GM19328 (cell line): ENCODE measurements at regions not wholly inside any gene's neighbourhood (a gene's known extent, or its start where the extent isn't known, plus 50 kb on each side); places are given as distances from the start of the nearest gene placed in this dataset.

Source experiments
- ATAC-seq: cut with Tn5 transposase; IDR thresholded peaks from one replicate; pipeline ENCODE4 v1.9.1; 2021; ENCODE audit warnings: mild to moderate bottlenecking, moderate library complexity; ENCODE audit not compliant: unreplicated experiment

DNA sequence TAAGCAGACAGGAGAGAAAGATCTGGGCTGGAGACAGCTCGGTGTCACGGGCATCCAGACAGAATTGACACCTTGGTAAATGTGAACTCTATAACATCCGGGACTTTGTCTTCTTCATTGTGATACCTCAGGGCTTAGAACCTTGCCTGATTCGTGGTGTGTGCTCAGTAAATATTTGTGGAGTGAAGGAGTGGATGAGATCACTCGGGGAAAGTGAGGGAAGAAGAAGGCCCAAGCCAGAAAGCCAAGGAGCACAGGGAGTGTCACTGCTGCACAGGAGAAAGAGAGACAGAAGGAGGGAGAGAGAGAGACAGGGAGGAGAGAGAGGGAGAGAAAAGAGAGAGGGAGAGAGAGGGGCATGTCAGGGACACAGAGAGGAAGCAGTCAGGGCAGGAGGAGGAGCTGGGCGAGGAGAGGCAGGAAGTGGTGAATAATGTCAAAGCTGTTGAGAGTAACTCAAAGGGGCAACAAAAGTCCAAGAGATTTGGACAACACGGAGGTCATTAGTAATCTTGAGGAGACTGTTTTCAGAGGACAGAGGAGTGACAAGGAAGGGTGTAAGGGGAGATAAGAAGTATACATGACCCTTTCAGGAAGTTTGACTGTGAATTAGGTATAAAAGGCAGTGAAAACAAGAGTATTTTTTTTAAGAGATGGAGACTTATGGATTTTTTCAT, 141.6 kb upstream of the MAX start:
- no peak for ATAC-seq

DNA sequence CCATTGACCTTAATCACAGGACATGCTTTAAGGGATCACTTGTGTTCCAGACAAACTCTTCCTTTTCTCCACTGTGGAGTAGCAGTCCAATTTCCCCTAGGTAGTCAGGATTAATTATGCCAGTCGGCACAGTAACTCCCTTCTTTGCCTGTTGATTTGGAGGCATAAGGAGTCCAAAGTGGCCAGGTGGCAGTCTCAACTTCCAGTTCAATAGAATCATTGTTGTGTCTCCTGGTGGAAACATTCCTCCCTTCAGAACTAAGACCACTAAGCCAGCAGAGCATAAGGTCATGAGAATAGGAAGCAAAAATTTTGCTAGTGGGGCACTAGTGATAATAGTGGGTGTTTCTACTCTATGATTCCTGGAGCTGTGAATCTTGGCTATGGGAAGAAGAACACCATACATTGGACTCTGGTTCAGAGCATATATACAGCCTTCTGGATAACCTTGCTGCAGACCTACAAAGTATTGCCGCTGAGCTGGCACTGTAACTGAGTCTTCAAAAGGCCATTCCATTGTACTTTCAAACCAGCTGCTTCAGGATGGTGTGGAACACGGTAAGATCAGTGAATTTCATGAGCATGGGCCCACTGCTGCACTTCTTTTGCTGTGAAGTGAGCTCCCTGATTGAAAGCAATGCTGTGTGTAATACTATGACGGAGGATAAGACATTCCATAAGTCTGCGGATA, 147.3 kb upstream of the MAX start:
- no peak for ATAC-seq

DNA sequence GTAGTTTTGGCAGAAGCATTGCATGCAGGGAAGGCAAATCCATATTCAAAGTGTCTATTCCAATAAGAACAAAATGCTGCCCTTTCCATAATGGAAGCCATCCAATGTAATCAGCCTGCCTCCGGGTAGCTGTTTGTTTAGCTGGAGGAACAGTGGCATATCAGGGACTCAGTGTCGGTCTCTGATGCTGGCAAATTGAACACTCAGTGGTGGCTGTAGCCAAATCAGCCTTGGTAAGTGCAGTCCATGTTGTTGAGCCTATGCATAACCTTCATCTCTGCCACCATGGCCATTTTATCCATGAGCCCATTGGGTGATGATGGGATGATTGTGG, 147.8 kb upstream of the MAX start:
- no peak for ATAC-seq

DNA sequence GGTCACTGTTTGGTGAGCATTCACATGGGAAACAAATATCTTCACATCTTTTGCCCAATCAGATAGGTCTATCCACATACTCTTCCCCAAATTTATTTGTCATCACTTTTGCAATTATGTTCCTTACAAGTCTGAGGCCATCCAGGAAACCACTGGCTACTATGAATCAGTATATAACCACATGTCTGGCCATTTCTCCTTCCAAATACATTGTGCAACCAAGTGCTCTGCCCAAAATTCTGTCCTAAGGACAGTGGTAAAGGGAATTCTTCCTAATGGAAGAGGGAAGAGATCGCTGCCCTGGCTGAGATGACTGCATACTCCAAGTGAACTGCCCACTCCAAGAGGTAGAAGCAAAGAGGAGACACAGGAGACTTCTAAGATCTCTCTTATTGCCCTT, 148.9 kb upstream of the MAX start:
- no peak for ATAC-seq

DNA sequence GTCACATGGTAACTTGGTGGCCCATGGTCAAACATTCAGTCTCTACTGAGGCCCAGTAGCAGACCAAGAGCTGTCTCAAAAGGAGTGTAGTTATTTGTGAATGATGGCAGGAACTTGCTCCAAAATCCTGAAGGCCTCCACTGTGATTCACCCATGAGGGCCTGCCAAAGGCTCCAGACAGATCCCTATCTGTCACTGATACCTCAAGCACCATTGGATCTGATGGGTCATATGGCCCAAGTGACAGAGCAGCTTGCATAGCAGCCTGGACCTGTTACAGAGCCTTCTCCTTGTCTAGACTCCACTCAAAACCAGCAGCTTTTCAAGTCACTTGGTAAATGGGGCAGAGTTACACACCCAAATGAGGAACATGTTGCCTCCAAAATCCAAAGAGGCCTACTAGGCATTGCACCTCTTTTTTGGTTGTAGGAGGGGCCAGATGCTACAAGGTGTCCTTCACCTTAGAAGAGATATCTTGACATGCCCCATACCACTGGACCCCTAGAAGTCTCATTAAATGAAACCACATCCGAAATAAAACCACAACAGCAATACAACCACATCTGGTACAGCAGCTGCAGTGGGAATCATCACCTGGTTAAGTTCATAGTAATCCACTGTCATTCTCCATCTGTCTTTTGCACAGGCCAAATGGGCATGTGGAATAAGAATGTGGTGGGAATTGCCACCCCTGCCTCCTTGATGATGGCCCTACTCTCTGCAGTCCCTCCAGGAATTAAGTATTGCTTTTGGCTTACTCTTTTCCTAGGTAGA, 150.4 kb upstream of the MAX start:
- no peak for ATAC-seq

DNA sequence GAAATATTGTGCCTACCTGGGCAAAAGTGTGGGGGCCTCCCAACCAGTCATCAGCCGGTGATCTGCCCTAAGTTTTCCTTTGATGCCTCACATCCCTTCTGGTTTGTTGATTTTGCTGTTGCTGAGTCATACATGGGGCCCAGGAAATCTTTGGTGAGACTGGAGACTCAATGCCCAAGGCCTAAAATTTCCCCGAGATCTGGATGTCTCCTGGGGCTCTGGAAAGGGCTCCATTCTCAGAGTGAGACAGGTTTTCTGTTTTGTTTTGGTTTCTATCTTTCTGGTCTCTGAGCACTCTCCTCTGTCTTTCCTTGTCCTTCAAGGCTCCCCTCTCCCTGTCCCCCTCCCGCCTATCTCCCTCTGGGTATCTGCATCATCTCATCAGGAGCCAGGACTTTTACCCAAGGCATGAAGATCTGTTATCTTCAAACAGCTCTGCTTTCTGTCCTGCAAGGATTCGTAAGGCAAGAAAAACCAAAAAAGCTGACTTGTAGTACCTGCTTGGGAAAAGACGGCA, 152.8 kb upstream of the MAX start:
- no peak for ATAC-seq

DNA sequence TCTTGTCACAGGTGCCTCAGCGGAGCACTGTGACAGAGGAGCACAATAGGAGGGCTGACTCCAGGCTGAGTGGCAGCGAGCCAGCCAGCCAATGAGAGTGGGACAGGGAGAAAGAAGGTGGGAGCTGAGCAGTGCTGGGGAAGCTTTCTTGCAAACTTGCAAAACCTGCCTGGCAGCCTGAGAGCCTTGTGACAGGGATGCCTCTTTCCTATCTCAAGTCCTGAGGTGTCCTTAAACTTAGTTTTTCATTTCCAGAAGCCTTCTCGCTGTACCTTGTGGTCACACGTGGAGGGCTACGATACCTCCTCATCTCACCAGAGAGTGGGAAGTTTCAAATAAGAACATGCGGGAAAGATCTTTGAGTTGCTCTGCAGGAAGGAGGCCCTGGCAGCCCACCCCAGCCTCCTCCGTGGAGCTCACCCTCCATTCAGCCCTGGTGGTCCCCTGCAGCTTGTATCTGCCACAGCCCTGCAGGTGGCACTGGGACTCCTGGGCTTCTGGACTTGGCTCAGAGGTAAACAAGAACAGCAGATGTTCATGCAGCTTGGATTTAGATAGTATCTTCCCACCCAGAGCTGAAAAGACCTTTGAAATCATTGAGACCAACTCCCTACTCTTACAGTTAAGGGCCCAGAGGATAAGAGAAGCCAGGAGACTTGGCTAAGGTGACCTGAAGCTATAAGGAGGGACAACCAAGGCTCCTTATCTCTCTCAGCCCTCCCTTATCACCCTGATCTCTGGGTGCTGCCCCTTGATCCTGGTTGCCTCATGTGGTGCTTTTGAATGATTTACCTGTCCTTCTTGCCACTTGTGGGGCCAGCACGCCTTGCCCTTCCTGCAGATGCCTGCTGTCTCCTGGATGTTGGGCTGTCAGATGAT, 153.5 kb upstream of the MAX start:
- ATAC-seq: no peak

DNA sequence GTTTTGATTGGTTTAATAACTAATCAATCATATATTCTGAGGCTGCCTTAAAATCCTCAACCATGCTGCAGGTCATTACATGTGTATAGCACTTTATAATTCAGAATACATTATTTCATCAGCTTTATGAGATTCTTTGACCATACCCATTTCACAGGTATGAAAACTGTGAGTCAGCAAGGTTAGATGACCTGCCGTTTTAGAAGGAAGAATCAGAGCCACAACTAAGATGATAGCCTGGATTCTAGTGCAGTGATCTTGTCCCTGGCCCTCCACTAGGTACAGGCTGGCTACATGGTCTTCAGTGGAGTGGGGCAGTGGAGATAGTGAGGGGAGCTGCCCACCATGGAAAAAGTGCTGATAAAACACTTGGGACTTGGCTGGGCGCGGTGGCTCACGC, 154.4 kb upstream of the MAX start:
- no peak for ATAC-seq

DNA sequence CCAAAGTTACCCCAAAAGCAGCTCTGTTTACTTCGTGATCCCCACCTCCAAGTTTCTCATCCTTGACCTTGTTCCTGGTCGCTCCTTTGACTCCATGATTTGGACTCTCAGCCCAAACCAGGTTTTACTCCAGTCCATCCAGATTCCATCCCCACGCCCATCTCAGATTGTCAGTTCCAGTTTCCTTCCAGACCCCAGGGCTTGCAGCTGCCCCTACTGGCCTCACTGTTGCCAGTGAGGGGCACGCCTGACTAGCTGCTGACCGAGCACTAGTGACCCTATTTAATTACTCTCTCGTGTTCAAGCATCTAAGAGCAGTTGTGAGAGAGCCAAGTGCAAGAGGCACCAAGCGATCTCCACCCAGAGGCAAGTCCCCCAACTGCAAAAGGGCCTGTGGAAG, 155.1 kb upstream of the FUT8 start:
- ATAC-seq: no peak

DNA sequence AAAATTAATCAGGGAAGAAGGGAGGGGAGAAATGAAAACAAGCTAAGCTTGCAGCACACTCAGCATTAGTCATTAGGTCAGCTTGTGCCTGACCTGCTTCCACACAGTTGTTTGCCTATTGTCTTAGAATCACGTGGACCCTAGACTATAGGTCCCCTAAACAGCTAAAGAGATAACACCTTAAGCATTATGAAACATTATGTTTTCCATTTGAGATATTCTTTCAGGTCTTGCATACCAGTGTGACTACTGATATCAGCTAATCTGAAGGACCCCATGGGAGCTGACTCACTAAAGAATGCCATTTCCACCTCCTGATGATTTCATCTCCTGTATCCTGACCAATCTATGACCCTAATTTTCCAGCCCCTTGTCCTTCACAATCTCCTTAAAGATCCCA, 154.1 kb upstream of the FUT8 start:
- no peak for ATAC-seq

DNA sequence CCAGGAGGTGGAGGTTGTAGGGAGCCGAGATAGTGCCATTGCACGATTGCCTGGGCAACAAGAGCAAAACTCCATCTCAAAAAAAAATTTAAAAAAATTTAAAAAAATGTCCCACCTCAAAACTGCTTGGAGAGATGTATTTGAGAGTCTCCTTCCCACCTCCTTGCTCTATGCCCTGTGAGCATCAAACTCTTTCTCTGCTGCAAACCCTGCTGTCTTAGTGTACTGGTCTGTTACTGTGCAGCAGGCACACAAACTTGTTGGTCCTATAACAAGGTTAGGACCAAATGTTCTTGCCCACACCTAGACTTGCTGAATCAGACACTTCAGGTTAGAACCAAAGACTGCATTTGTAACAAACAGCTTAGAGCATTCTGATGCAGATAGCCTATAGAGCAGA, 153.5 kb upstream of the FUT8 start:
- no peak for ATAC-seq

DNA sequence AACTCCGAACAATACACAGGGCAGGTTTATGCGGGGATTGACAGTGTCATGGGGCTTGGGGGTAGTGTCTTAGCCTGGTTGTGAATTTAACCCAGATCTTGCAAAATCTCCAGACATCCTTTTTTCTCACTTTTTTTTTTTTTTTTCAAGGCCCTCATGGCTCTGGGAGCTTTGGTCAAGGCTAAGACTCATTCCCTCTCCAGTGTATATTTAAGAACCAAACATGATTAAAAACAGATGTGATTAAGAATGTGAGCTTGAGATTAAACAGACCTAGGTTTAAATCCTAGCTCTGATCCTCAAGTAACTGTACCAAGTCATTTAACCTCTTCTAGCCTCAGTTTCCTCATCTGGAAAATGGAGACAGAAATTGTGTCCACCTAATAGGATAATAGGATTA, 151.7 kb upstream of the FUT8 start:
- no peak for ATAC-seq

DNA sequence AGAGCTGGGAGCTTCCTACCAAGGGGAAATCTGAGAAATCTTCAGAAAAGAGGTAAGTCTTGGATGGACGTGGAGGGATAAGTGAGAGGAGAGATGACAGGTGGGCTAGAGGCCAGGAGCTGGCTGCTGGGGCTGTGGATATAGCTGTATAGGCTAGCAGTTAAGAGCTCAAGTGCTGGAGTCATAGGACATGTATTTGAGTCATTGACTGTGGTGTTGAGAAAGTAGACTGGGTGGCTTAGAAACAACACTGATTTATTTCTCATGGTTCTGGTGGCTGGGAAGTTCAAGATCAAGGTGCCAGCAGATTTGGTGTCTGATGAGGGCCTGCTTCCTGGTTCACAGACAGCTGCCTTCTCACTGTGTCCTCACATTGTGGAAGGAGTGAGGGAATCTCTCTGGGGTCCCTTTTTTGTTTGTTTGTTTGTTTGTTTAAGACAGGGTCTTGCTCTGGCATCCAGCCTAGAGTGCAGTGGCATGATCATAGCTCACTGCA, 151.1 kb upstream of the FUT8 start:
- ATAC-seq: no peak

DNA sequence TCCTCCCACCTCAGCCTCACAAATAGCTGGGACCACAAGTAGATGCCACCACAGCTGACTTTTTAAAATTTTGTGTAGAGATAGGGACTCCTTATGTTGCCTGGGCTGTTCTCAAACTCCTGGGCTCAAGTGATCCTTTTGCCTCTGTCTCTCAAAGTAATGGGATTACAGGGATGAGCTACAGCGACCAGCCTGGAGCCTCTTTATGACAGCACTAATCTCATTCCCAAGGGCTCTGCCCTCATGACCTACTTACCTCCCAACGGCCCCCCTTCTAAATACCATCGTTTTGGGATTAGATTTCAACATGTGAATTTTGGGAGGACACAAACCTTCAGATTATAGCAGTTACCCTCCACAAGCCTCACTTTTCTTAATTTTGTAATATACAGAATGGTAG, 150.6 kb upstream of the FUT8 start:
- no peak for ATAC-seq

DNA sequence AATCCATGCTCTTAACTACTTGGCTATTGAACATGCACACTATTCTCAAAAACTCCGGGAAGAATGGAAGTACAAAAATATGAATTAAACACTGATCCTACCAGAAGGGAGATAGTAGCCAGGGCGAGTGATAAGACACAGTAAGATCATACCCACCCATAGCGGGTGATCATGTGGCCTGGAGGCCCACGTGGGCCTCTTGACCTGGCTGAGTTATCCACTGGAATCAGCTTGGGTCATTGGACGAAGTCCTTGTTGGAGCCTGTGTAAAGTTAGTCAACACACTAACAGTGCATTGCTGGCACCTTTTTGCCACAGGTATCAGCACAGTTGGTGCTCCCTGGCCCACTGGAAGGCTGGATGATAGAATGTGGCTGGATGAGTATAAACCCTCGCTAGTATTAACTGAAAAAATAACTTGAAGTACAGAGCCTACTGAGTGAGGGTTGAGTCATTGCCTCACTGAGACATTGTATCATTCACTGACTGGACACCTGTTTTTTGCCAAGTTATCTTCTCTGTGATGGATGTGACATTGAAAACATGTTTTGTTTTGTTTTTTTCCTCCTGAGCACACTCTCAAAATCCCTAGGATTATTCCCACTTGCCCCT, 149.2 kb upstream of the FUT8 start:
- no peak for ATAC-seq

DNA sequence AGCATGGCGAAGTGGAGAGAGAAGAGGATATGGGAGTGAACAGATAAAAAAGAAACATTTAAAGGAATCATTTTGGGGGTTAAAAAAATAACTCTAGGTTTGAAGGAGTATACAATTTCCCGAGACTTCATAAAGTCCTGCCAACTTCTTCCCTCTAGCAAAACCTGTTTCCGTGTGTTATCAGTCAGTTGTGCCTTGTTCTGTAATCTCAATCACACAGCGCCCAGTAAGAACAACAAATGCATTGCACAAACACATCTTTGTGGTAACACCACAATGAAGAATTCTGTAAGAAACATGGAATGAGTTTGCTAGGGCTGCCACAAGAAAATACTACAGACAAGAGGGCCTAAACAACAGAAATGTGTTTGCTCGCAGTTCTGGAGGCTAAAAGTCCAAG, 144.7 kb upstream of the FUT8 start:
- no peak for ATAC-seq

DNA sequence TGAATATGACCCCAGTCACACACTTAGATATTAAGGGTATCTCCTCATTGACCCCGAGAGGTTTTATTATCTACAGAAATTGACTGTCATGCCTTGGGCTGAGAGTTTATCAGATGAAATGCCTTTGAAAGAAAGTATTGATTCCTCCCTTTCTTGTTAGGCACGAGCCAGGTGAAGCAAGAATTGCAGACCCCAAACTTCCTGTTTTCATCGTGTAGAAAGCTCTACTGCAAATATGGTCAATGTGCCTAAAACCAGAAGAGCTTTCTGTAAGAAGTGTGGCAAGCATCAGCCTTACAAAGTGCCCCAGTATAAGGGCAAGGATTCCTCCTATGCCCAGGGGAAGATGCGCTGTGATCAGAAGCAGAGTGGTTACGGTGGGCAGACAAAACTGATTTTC, 143.9 kb upstream of the FUT8 start:
- ATAC-seq: no peak

DNA sequence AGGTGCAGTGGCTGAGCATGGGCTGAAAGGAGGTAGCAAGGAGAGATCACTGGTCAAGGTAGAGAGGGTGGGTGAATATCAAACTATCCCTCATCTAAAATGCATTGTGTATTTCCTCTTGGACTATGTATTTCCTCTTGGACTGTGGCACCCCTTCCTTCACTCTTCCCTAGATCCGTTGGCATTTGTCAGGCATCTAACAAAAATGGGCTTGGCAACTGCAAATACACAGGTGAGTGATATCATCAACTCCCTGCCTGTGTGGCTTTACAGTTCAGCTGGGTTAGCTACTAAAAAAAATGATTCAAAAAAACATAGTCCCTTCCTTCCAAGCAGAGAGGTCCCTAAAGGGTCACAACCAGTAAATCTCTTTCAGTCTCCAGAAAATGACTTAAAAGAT, 142.8 kb upstream of the FUT8 start:
- no peak for ATAC-seq

DNA sequence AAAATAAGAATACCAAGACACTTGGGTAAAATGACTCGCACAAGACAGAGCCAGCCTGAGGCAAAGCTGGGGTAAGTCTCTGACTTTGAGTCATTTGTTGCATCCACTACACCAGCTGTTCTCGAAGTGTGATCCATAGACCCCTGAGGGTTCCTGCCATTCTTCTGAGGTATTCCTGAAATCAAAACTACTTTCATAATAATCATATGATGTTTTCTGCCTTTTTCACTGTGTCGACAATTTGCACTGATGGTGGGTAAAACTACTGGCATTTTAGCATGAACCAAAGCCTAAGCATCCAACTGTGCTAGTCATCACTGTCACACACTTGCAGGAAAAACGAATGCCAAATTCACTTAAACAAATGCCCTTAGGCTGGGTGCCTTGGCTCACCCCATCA, 135.5 kb upstream of the FUT8 start:
- ATAC-seq: no peak

DNA sequence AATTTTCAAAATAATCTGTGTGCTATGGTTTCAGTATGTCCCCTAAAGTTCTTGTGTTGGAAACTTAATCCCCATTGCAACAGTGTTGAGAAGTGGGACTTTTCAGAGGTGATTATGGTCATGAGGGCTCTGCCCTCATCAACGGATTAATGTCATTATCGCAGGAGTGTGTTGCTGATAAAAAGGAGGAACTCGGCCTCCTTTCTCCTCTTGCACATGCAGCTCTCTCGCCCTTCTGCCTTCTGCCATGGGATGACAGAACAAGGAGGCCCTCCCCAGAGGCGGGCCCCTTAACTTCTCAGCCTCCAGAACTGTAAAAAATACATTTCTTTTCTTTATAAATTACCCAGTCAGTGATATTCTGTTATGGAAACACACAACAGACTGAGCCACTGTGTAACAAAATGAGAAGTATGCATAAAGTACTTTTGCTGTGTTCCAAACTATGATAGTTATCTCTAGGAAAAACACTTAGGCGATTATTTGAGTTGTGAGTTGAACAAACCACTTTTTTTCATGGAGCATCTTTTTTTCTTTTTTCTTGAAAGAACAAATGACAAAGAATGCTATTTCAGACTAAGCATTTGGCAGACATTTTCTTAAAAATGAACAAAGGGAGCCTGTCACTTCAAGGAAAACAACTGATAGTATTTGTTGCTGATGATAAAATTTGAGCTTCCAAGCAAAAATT, 134.8 kb upstream of the FUT8 start:
- no peak for ATAC-seq
